Gastrocnemius medialis (tissue), 4 donors: ENCODE measurements at regions not wholly inside any gene's neighbourhood (a gene's known extent, or its start where the extent isn't known, plus 50 kb on each side); places are given as distances from the start of the nearest gene placed in this dataset.

Experiments
- ATAC-seq, 2 donors: fragments of 150-250 bp; one replicate each; pipeline ENCODE4 v1.9.1; 2016
- DNase-seq, 2 donors: peaks; one replicate each; pipeline ENCODE4 v3.0.0-alpha.2; 2019
- H3K27ac ChIP-seq, 4 donors: fragments of 200-600 bp; sonication (generic); 1 replicate in 1 of 4; 2 replicates in 3 of 4; pipeline ENCODE4 v1.5.1; 2016 to 2018; ENCODE audit warnings: mild to moderate bottlenecking in 2 of 4, moderate library complexity in 1 of 4
- H3K27me3 ChIP-seq, 3 donors: fragments of 200-600 bp; sonication (generic) in 2 of 3; 1 replicate in 1 of 3; 2 replicates in 2 of 3; pipeline versions ENCODE4 v1.5.1 to v1.6.0; 2016 to 2019; ENCODE audit warnings: mild to moderate bottlenecking in 1 of 3, moderate library complexity in 1 of 3
- H3K36me3 ChIP-seq, 2 donors: fragments of 200-600 bp; sonication (generic) in 1 of 2; one replicate each; pipeline ENCODE4 v1.5.1; 2017 to 2018
- H3K4me1 ChIP-seq, 2 donors: fragments of 200-600 bp; sonication (generic) in 1 of 2; one replicate each; pipeline ENCODE4 v1.5.1; 2016 to 2017; ENCODE audit warnings: mild to moderate bottlenecking in 2 of 2
- H3K4me3 ChIP-seq, 4 donors: fragments of 200-600 bp; sonication (generic) in 3 of 4; 1 replicate in 1 of 4; 2 replicates in 3 of 4; pipeline ENCODE4 v1.5.1; 2016 to 2019; ENCODE audit warnings: mild to moderate bottlenecking in 2 of 4
- H3K9me3 ChIP-seq, 3 donors: fragments of 200-600 bp; sonication (generic) in 2 of 3; 1 replicate in 1 of 3; 2 replicates in 2 of 3; pipeline ENCODE4 v1.5.1; 2016 to 2019
- POLR2A ChIP-seq, 2 donors: fragments of 450-650 bp; IDR thresholded peaks; one replicate each; pipeline ENCODE4 v1.6.1; 2017; ENCODE audit warnings: antibody characterized with exemption in 2 of 2, mild to moderate bottlenecking in 2 of 2, moderate library complexity in 2 of 2
- in situ Hi-C, 4 donors: fragments of 200-750 bp; cut with MboI; loops; one replicate each; pipeline versions ENCODE4 v1.15.0 to v1.8.0; 2017; ENCODE audit warnings: low sequenced_read_pairs in 4 of 4
- intact Hi-C: fragments of 100-400 bp; cut with DNase I; formaldehyde crosslinking; loops from one replicate; pipeline ENCODE4 v1.15.1; 2023; ENCODE audit warnings: low total_unique reads
- TF ChIP-seq, protein P1 (sequence below), 5 experiments: fragments of 450-650 bp in 3 of 5; fragments of 200-600 bp in 2 of 5; sonication (generic) in 2 of 5; IDR thresholded peaks in 4 of 5; conservative IDR thresholded peaks in 1 of 5; 1 replicate in 4 of 5; 2 replicates in 1 of 5; pipeline ENCODE4 v1.5.1; 2016 to 2019; ENCODE audit warnings: antibody characterized with exemption in 5 of 5, mild to moderate bottlenecking in 3 of 5, moderate library complexity in 3 of 5

DNA sequence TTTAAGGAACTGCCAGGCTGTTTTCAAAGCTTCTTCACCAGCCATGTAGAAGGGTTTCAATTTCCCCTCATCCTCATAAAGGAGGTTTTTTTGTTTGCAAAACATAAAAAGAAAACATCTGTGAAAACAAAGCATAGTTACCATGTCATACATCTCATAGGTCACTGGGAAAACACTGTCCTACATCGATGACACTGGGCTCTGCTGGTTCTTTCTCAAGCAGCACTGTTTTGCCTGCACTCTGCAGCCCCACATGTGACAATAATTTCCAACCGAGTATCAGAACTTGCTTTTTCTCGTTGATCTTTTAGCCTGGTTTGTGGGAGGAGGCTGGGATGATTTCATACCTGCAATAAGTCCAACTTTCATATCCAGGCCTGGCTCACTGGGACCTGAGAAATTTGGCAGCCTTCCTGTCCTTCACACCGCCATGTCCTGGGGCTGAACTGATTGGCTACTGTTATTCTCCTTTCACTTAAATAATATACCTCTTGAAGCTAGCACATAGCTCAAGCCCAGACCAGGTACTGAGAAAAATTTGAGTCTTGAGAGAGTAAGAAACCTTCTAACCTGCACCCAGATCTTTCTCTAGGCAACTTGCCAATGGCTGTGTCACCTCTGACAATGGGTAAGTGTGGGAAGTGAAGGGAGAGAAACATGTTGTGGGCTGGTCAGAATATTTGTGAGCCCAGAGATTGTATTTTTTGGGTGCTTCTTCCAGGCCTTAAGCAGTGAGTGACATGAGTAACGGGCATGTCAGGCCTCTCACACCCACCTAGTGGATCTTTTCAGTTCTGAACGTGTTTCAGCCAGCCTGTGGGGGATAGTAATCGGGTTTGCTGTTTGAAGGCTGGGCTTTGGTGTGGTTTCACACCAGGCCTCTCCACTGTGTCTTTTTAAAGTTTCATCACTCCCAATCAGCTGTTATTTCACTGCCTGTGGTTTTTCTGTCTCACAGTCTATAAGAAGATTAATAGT is 502.8 kb downstream of the NTRK2 start:
- peak overlapping the region in 2 of 4 donors; percentile 39 for H3K27ac ChIP-seq
- in situ Hi-C loops = no loop called here
- no peaks in the 10 kb centered on the region for H3K27me3 ChIP-seq
- H3K4me1 ChIP-seq = no peaks in the 10 kb centered on the region
- no peak for TF ChIP-seq POLR2A (IDR thresholded peaks at IDR 0.05)
- TF ChIP-seq, protein P1, sequence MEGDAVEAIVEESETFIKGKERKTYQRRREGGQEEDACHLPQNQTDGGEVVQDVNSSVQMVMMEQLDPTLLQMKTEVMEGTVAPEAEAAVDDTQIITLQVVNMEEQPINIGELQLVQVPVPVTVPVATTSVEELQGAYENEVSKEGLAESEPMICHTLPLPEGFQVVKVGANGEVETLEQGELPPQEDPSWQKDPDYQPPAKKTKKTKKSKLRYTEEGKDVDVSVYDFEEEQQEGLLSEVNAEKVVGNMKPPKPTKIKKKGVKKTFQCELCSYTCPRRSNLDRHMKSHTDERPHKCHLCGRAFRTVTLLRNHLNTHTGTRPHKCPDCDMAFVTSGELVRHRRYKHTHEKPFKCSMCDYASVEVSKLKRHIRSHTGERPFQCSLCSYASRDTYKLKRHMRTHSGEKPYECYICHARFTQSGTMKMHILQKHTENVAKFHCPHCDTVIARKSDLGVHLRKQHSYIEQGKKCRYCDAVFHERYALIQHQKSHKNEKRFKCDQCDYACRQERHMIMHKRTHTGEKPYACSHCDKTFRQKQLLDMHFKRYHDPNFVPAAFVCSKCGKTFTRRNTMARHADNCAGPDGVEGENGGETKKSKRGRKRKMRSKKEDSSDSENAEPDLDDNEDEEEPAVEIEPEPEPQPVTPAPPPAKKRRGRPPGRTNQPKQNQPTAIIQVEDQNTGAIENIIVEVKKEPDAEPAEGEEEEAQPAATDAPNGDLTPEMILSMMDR (IDR thresholded peaks at IDR 0.05 in 4 of 5, conservative IDR thresholded peaks at IDR 0.05 in 1 of 5) = no peak
- DNase-seq (peak in 1 of 2 donors; percentile 18), ATAC-seq (peak; percentile 41 to 42)
- H3K9me3 ChIP-seq = no peaks in the 10 kb centered on the region
- no peaks in the 10 kb centered on the region for H3K36me3 ChIP-seq
- H3K4me3 ChIP-seq = no peak overlapping the region
- intact Hi-C loops = no loop called here

- Histone ChIP-seq H3K4me3 (no peak overlapping the region), H3K36me3 (no peaks in the 10 kb centered on the region), H3K9me3 (no peaks in the 10 kb centered on the region), H3K4me1 (no peaks in the 10 kb centered on the region), H3K27ac (no peak overlapping the region), H3K27me3 (no peaks in the 10 kb centered on the region)
- DNase-seq = no peak
- no peak for TF ChIP-seq POLR2A (IDR thresholded peaks at IDR 0.05)
- TF ChIP-seq, protein P1 (IDR thresholded peaks at IDR 0.05 in 4 of 5, conservative IDR thresholded peaks at IDR 0.05 in 1 of 5) = no peak
- intact Hi-C loops = no loop called here
- no peak for ATAC-seq
- in situ Hi-C loops = no loop called here
These were observed 501.6 kb downstream of the NTRK2 start for GRCh38 chr9:85171163-85171562.

GRCh38 chr9:85168412-85168811 is 498.9 kb downstream of the NTRK2 start:
- no peak for TF ChIP-seq POLR2A (IDR thresholded peaks at IDR 0.05)
- TF ChIP-seq, protein P1 (IDR thresholded peaks at IDR 0.05 in 4 of 5, conservative IDR thresholded peaks at IDR 0.05 in 1 of 5) = no peak
- Histone ChIP-seq H3K4me1 (no peaks in the 10 kb centered on the region), H3K4me3 (no peak overlapping the region), H3K36me3 (no peaks in the 10 kb centered on the region), H3K9me3 (no peaks in the 10 kb centered on the region), H3K27ac (no peak overlapping the region), H3K27me3 (no peaks in the 10 kb centered on the region)
- intact Hi-C loops = no loop called here
- ATAC-seq (no peak), DNase-seq (no peak)
- in situ Hi-C loops = no loop called here

- ATAC-seq (no peak), DNase-seq (no peak)
- no peak overlapping the region for H3K27ac ChIP-seq
- H3K4me1 ChIP-seq = no peaks in the 10 kb centered on the region
- no peaks in the 10 kb centered on the region for H3K36me3 ChIP-seq
- in situ Hi-C loops (no loop called here), intact Hi-C loops (no loop called here)
- H3K27me3 ChIP-seq = no peaks in the 10 kb centered on the region
- TF ChIP-seq, protein P1 (IDR thresholded peaks at IDR 0.05 in 4 of 5, conservative IDR thresholded peaks at IDR 0.05 in 1 of 5) = no peak
- TF ChIP-seq POLR2A (IDR thresholded peaks at IDR 0.05) = no peak
- H3K4me3 ChIP-seq = no peak overlapping the region
- H3K9me3 ChIP-seq = no peaks in the 10 kb centered on the region
These were observed 497.6 kb downstream of the NTRK2 start for GRCh38 chr9:85167146-85167545.
